Activated CD8-positive, alpha-beta memory T cell treated with anti-CD3 and anti-CD28 coated beads for 36 hours (primary cell): ENCODE measurements at regions not wholly inside any gene's neighbourhood (a gene's known extent, or its start where the extent isn't known, plus 50 kb on each side); places are given as distances from the start of the nearest gene placed in this dataset.
"Not testable (repeated sequence)": the region's sequence is repeated elsewhere in the genome, so short reads cannot be mapped to it uniquely, and the experiment has no call there.

ENCODE experiments used
- CTCF ChIA-PET: fragments of 350-600 bp; sonication (Branson Sonifier 250); formaldehyde crosslinking; loops from one replicate; lab custom pipeline; 2021; ENCODE audit warnings: antibody characterized with exemption; lab: Charles Lee
- POLR2A ChIA-PET: fragments of 350-600 bp; sonication (Branson Sonifier 250); formaldehyde crosslinking; loops from one replicate; lab custom pipeline; 2021; ENCODE audit warnings: antibody characterized with exemption; lab: Charles Lee

DNA sequence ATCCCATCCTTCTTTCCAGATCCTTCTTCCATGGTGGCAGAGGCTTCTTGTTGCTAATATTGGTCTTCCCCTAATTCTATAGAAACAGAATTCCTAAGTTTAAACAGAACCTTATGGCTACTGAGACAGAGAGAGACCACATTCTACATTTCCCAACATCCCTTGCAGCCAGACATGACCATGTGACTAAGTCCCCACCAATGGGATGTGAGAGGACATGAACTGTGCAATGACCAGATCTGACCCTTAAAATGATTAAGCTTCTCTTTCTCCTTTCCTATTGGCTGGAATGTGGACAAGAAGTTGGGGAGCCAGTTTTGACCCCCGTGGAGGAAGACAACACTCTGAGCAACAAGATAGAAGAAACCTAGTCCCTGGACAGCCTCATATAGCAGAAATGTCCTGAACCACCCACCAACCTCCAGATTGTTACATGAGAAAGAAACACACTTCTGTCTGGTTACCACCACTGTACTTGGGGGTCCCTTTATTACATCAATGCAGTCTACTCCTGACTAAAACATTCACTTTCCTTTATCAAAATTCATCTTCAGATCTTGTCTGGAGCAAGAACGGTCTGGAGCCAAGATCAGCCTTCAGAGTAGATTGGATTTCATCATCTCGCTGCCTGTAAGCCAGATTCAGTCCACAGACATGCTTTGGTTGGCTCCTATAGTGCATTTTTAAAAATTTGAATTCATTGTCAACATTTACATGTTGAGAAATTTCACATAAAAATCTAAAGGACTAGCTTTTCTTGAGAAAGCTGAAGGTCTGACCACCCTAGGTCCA is 183.9 kb downstream of the SHQ1 start:
- ChIA-PET CTCF (interaction anchor here (3.1 kb wide), 1 partner anchor 158 kb away, joined by 15 read pairs; no protein-coding TSS in a partner anchor), POLR2A (no interaction called here)

DNA sequence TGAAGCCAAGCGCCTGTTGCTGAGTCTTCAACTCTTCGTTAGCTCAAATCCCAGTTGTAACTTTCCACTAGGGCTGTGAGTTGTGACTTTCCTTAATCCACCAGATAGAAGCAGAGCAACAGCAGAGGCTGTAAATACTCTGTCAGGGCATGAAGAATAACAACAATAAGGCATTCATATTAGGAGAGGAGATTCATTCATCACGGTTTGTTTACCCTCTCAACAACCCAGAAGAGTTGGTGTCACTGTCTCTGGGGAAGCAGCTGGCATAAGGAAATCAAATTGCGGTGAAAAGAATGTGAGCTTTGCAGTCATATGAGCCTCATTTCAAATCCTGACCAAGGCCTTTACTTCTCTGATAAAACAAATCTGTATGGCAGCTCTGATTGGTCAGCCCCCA is 184.8 kb downstream of the SHQ1 start:
- ChIA-PET POLR2A (no interaction called here), CTCF (no interaction called here)

GRCh38 chr3:72661115-72661457 is 187.2 kb downstream of the SHQ1 start:
- ChIA-PET POLR2A (no interaction called here), CTCF (no interaction called here)

DNA sequence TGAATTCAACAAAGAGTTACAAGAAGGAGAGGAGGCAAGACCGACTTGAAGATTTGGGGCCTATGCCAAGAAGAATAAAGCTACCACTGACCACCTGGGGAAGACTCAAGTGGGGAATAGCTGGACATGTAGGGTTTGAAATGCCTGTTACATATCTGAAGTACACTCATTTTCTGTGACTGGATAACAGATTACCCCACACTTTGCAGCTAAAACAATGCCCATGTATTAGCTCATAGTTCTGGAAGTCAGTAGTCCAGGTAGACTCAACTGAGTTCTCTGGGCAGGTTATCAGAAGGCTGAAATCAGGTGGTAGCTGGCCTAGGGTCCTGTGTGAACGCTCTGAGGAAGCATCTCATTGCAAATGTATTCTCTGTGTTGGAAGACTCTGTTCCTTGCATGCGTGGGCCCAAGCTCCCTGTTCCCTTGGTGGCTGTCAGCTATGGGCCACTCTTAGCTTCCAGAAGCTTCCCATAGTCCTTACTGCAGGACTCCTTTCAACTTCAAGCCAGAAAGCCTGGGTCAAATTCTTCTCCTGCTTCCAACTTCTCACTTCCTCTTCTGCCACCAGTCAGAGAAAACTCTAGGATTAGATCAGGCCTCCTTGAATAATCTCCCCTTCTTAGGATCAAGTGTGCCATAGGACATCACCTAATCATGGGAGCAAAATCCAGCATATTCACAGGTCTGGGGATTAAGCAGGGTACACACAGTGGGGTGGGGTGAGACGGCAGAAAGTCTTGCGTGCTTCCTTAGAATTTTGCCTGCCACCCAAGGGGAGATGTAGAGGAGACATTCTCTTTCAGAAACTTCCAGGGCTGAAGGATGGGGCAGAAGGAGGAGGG is 187.8 kb downstream of the SHQ1 start:
- ChIA-PET POLR2A (no interaction called here), CTCF (interaction anchor here (1.0 to 1.1 kb wide), 2 partner anchors 27 to 174 kb away, joined by 3 to 4 read pairs; no protein-coding TSS in a partner anchor)

DNA sequence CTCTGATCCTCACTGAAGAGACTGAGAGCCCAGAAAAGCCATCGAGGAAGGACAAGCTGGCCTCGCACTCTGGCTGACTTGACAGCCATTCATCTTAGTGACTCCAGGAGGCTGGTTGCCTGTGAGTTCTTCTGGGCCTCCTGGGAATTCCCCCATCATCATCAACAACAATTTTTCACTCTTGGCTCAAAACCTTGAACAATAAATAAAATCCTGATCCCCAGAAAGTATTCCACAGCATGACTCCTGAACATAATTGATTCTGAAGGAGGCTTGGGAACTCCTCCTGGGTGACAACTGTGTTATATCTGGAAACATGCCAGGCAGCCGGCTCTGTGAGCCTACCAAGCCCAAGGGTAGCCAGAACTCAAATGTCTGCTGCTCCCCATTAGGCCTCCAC is 188.6 kb downstream of the SHQ1 start:
- ChIA-PET CTCF (interaction anchor here (1.0 kb wide), 1 partner anchor 175 kb away, joined by 3 read pairs; no protein-coding TSS in a partner anchor), POLR2A (no interaction called here)

GRCh38 chr3:72659188-72659587 is 189.1 kb downstream of the SHQ1 start:
- CTCF ChIA-PET = no interaction called here
- POLR2A ChIA-PET = no interaction called here

- ChIA-PET POLR2A (no interaction called here), CTCF (interaction anchor here (1.4 kb wide), 1 partner anchor 8 kb away, joined by 5 read pairs; no protein-coding TSS in a partner anchor)
Observed at GRCh38 chr3:72658466-72659100, 189.7 kb downstream of the SHQ1 start.

DNA sequence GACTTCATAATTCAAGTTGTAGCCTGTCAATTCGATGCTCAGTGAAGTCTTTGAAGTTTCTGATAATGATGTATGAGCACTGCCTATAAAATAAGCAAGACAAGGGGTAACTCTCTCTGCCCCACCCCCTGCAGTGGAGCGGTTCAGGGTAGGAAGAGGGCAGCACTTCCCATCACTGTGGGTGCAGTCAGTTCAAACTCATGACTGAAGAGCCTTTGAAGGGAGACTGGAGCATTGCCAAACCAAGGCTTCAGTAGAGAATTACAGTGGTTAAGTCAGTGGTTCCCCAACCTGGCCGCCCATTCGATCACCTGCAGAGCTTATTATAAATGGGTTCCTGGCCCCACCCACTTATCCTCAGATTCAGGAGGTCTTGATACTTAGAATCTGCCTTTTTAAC is 190.6 kb downstream of the SHQ1 start:
- ChIA-PET CTCF (interaction anchor here (1.4 kb wide), 1 partner anchor 9 kb away, joined by 5 read pairs; no protein-coding TSS in a partner anchor), POLR2A (no interaction called here)

- POLR2A ChIA-PET = interaction anchor here (0.5 kb wide), 1 partner anchor 69 kb away, joined by 3 read pairs; no protein-coding TSS in a partner anchor
- CTCF ChIA-PET = no interaction called here
Observed at GRCh38 chr3:72655723-72656122, 192.5 kb downstream of the SHQ1 start.

GRCh38 chr3:72655131-72655551 is 193.1 kb downstream of the SHQ1 start:
- ChIA-PET CTCF (no interaction called here), POLR2A (interaction anchor here (0.5 kb wide), 1 partner anchor 70 kb away, joined by 3 read pairs; no protein-coding TSS in a partner anchor)

GRCh38 chr3:72652395-72652794 is 195.8 kb downstream of the SHQ1 start:
- ChIA-PET CTCF (interaction anchor here (1.2 kb wide), 1 partner anchor 58 kb away, joined by 5 read pairs; no protein-coding TSS in a partner anchor), POLR2A (no interaction called here)

DNA sequence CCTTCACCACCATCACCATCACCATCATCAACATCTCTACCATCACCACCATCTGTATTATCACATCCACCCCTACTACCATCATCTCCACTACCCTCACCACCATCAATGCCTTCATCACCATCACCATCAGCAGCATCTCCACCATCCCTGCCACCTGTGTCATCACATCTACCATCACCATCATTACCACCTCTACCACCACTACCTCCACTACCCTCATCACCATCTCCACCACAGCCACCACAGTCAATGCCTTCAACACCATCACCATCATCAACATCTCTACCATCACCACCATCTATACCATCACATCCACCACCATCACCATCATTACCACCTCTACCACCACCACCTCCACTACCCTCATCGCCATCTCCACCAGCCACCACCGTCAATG is 196.7 kb downstream of the SHQ1 start:
- POLR2A ChIA-PET = no interaction called here
- CTCF ChIA-PET = no interaction called here

DNA sequence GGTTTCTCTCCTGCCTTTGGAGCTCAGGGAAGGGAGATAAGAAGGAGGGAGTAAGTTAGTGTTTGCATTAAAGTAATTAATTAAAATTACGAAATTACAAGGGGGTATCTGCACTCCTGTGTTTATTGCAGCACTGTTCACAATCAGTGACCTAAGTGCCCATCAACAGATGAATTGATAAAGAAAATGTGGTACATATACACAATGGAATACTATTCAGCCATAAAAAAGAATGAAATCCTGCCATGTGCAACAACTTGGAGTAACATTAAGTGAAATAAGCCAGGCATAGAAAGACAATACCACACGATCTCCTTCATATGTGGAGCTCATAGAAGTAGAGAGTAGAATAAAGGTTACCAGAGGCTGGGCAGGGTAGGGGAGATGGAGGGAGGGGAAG is 202.0 kb downstream of the SHQ1 start:
- POLR2A ChIA-PET = no interaction called here
- CTCF ChIA-PET = interaction anchor here (0.6 to 1.8 kb wide), 4 partner anchors 20 to 94 kb away, joined by 3 to 6 read pairs (median 4); no protein-coding TSS in a partner anchor

DNA sequence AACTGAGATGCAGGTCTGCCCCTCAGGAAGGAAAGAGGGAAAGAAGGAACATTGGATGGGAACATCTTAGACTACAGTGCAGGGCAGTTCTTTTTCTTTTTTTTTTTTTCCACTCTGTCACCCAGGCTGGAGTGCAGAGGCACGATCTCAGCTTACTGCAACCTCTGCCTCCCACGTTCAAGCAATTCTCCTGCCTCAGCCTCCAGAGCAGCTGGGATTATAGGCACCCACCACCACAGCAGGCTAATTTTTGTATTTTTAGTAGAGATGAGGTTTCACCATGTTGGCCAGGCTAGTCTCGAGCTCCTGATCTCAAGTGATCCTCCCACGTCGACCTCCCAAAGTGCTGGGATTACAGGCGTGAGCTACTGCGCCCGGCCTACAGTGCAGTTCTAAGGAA is 204.6 kb downstream of the SHQ1 start:
- CTCF ChIA-PET, POLR2A ChIA-PET: not testable (repeated sequence)

- ChIA-PET CTCF (no interaction called here), POLR2A (no interaction called here)
Observed at GRCh38 chr3:72641684-72642083, 206.6 kb downstream of the SHQ1 start.

DNA sequence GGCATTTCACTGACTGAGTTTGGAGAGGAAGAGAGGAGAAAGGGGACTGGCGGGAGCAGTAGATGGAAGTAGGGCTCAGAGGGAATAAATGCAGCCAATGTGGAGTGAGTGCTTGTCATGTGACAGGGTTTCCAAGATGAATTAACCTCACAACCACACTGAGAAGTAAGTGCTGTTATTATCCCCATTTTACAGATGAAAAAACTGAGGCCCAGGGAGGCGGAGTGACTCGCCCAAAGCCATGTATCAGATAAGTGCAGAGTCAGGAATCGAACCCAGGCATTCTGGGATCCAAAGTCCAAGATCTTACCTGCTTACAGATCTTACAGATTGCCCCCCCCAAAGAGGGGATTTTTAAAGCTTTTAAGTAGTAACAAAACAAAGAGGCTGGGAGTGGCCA is 207.2 kb downstream of the SHQ1 start:
- CTCF ChIA-PET = no interaction called here
- POLR2A ChIA-PET = no interaction called here

GRCh38 chr3:72636969-72637597 is 211.2 kb downstream of the SHQ1 start:
- ChIA-PET POLR2A (no interaction called here), CTCF (interaction anchor here (1.1 kb wide), 1 partner anchor 17 kb away, joined by 3 read pairs; no protein-coding TSS in a partner anchor)

DNA sequence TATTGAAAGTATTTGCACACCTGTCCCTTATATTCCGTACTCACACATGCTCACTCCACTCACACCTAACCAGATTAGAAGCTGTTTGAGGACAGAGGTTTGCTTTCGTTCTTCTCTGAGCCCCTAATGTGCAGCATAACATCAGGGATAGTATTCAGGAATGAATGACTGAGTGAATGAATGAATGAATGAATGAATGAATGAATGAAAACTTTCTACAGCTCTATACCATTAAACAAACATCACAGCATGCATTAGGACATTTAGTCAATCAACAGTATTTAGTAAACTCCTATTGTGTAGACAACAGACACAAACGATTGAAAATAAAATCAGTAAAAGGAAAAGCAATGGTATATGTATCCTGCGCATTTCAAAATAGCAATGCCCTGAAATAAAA is 212.7 kb downstream of the SHQ1 start:
- ChIA-PET CTCF (interaction anchor here (0.7 kb wide), 2 partner anchors 761 to 914 kb away, joined by 3 to 4 read pairs; no protein-coding TSS in a partner anchor), POLR2A (interaction anchor here (0.6 kb wide), 1 partner anchor 30 kb away, joined by 3 read pairs; no protein-coding TSS in a partner anchor)

GRCh38 chr3:72634128-72634527 is 214.1 kb downstream of the SHQ1 start:
- CTCF ChIA-PET = interaction anchor here (0.9 to 1.3 kb wide), 2 partner anchors 26 to 123 kb away, joined by 3 to 4 read pairs; no protein-coding TSS in a partner anchor
- POLR2A ChIA-PET = interaction anchor here (0.5 to 1.2 kb wide), 2 partner anchors 187 to 212 kb away, joined by 3 to 4 read pairs; no protein-coding TSS in a partner anchor
